GM12878 (cell line): ENCODE measurements at regions not wholly inside any gene's neighbourhood (a gene's known extent, or its start where the extent isn't known, plus 50 kb on each side); places are given as distances from the start of the nearest gene placed in this dataset.

Source experiments
- ATAC-seq: fragments of 200-7000 bp; cut with Tn5 transposase; 3 replicates; pipeline ENCODE4 v1.9.1; 2020; ENCODE audit warnings: mild to moderate bottlenecking, moderate library complexity
- BruUV-seq: library from RNA; stranded (reverse); fragments of 400-500 nt; replicated peaks from 2 replicates; lab custom pipeline; 2021; lab: Mats Ljungman, UMichigan
- CTCF ChIA-PET: fragments of 300-600 bp; sonication (Branson Sonifier 250); formaldehyde crosslinking; extraction: SDS; loops from one replicate; lab custom pipeline; 2021; ENCODE audit warnings: inconsistent platforms; lab: Yijun Ruan, JAX
- POLR2A ChIA-PET: fragments of 350-600 bp; formaldehyde crosslinking; extraction: SDS; loops from one replicate; lab custom pipeline; 2021; ENCODE audit warnings: inconsistent platforms; lab: Charles Lee
- RAD21 ChIA-PET: fragments of 300-600 bp; sonication (Branson Sonifier 250); formaldehyde crosslinking; loops from one replicate; lab custom pipeline; 2023; ENCODE audit warnings: antibody characterized with exemption; ENCODE audit not compliant: unreplicated experiment; lab: Charles Lee
- SMC1A ChIA-PET: fragments of 300-600 bp; sonication (Branson Sonifier 250); formaldehyde crosslinking; loops from one replicate; lab custom pipeline; 2023; ENCODE audit not compliant: unreplicated experiment, uncharacterized antibody; lab: Charles Lee
- DNase-seq: peaks from one replicate; pipeline ENCODE4 v3.0.0-alpha.2; 2011; ENCODE audit warnings: low read depth, low spot score
- FAIRE-seq: peaks from 3 replicates; lab custom pipeline; 2011; peaks lifted over from hg19 to GRCh38; lab: Jason Lieb, UNC
- H2AFZ ChIP-seq: 2 replicates; pipeline ENCODE4 v1.6.0; 2011; ENCODE audit warnings: low read depth, low read length, control low read depth; ENCODE audit not compliant: control insufficient read depth
- H3K27ac ChIP-seq: 2 replicates; pipeline ENCODE4 v1.5.1; 2011; ENCODE audit warnings: control low read depth; ENCODE audit not compliant: control insufficient read depth, insufficient read depth
- H3K27me3 ChIP-seq, 2 experiments: replicated peaks in 1 of 2; 2 replicates each; pipeline versions ENCODE4 v1.6.0 to v1.6.1; 2011; ENCODE audit warnings: low read length in 1 of 2; ENCODE audit not compliant: control insufficient read depth in 2 of 2, insufficient read depth in 2 of 2
- H3K36me3 ChIP-seq, 2 experiments: 2 replicates each; pipeline ENCODE4 v1.5.1; 2011; ENCODE audit warnings: low read length in 1 of 2; ENCODE audit not compliant: control insufficient read depth in 2 of 2, insufficient read depth in 2 of 2
- H3K4me1 ChIP-seq: 2 replicates; pipeline ENCODE4 v1.6.1; 2011; ENCODE audit warnings: mild to moderate bottlenecking, low read length, moderate library complexity, mixed read lengths; ENCODE audit not compliant: control insufficient read depth, insufficient read depth
- H3K4me2 ChIP-seq: 2 replicates; pipeline ENCODE4 v1.6.0; 2011; ENCODE audit warnings: control low read depth; ENCODE audit not compliant: control insufficient read depth, insufficient read depth
- H3K4me3 ChIP-seq: fragments of 200-600 bp; sonication (generic); 2 replicates; pipeline ENCODE4 v1.5.1; 2016
- H3K79me2 ChIP-seq: 2 replicates; pipeline ENCODE4 v1.6.0; 2011; ENCODE audit warnings: low read length; ENCODE audit not compliant: control insufficient read depth, insufficient read depth
- H3K9ac ChIP-seq: 2 replicates; pipeline ENCODE4 v1.8.0; 2011; ENCODE audit warnings: low read length, control low read depth, mixed read lengths; ENCODE audit not compliant: control insufficient read depth, insufficient read depth
- H3K9me3 ChIP-seq: replicated peaks from 3 replicates; pipeline ENCODE4 v1.5.1; 2011; ENCODE audit warnings: mild to moderate bottlenecking, low read length; ENCODE audit not compliant: control insufficient read depth, insufficient read depth
- H4K20me1 ChIP-seq: 2 replicates; pipeline ENCODE4 v1.6.0; 2011; ENCODE audit not compliant: control insufficient read depth, insufficient read depth
- CBX3 ChIP-seq: fragments of 200-600 bp; sonication (generic); IDR thresholded peaks from 2 replicates; pipeline ENCODE4 v1.6.1; 2016; ENCODE audit warnings: low read depth, borderline replicate concordance
- CHD2 ChIP-seq: IDR thresholded peaks from 2 replicates; pipeline ENCODE4 v1.6.1; 2011; ENCODE audit warnings: low read depth, low read length, improper control_type of control experiment, borderline replicate concordance
- CTCF ChIP-seq, 3 experiments: IDR thresholded peaks in 2 of 3; conservative IDR thresholded peaks in 1 of 3; 2 replicates each; pipeline ENCODE4 v1.5.1; 2011; ENCODE audit warnings: low read depth in 3 of 3, low read length in 3 of 3, mild to moderate bottlenecking in 3 of 3, control low read depth in 2 of 3, moderate library complexity in 2 of 3, inconsistent platforms in 1 of 3, mixed read lengths in 1 of 3; ENCODE audit not compliant: control insufficient read depth in 2 of 3, insufficient read depth in 1 of 3; ENCODE audit errors: extremely low read depth in 1 of 3
- GATAD2B ChIP-seq: fragments of 450-650 bp; conservative IDR thresholded peaks from 2 replicates; pipeline ENCODE4 v1.6.1; 2017; ENCODE audit warnings: low read depth, mild to moderate bottlenecking, moderate library complexity
- HCFC1 ChIP-seq: fragments of 150-350 bp; IDR thresholded peaks from 2 replicates; pipeline ENCODE4 v1.6.1; 2014; ENCODE audit warnings: low read length
- KAT2A ChIP-seq: conservative IDR thresholded peaks from 2 replicates; pipeline ENCODE4 v1.6.1; 2011; ENCODE audit warnings: low read depth, low read length; ENCODE audit not compliant: control insufficient read depth
- MYC ChIP-seq: IDR thresholded peaks from 2 replicates; pipeline ENCODE4 v1.6.1; 2011; ENCODE audit warnings: mild to moderate bottlenecking, low read length, moderate library complexity, inconsistent platforms; ENCODE audit not compliant: insufficient read depth, insufficient replicate concordance, insufficient read length, severe bottlenecking
- NFIC ChIP-seq: IDR thresholded peaks from 2 replicates; pipeline ENCODE4 v1.6.1; 2012; ENCODE audit warnings: low read depth, mild to moderate bottlenecking, inconsistent platforms, low read length, moderate library complexity
- USF1 ChIP-seq: IDR thresholded peaks from 2 replicates; pipeline ENCODE4 v1.6.1; 2011; ENCODE audit warnings: borderline replicate concordance, low read depth, mild to moderate bottlenecking, moderate library complexity, mixed read lengths, low read length; ENCODE audit not compliant: insufficient read depth; ENCODE audit errors: extremely low read length
- WGBS: methylation state at CpG from one replicate; pipeline ENCODE4 v1.1.6; 2016; ENCODE audit warnings: low lambda C conversion rate; ENCODE audit not compliant: insufficient replicate concordance, insufficient coverage; ENCODE audit errors: missing lambda C conversion rate; 5-methylcytosine and 5-hydroxymethylcytosine counted together
- in situ Hi-C: fragments of 300-500 bp; cut with MboI; formaldehyde crosslinking; loops from 9 replicates; pipeline ENCODE4 v1.14.3; 2018; ENCODE audit warnings: mixed read lengths
- intact Hi-C: fragments of 100-400 bp; cut with micrococcal nuclease; formaldehyde crosslinking; loops from one replicate; pipeline ENCODE4 v1.14.2; 2022; ENCODE audit not compliant: unreplicated experiment
- TF ChIP-seq, protein P1 (sequence below): IDR thresholded peaks from 2 replicates; pipeline ENCODE4 v1.6.1; 2011; ENCODE audit warnings: low read depth, low read length, improper control_type of control experiment, borderline replicate concordance
- TF ChIP-seq, protein P2 (sequence below): fragments of 450-650 bp; IDR thresholded peaks from 2 replicates; pipeline ENCODE4 v1.6.1; 2017; ENCODE audit warnings: mild to moderate bottlenecking, moderate library complexity
- TF ChIP-seq, protein P3 (sequence below): fragments of 450-650 bp; conservative IDR thresholded peaks from 2 replicates; pipeline ENCODE4 v1.6.1; 2017; ENCODE audit warnings: mild to moderate bottlenecking, moderate library complexity

- TF ChIP-seq, protein P1, sequence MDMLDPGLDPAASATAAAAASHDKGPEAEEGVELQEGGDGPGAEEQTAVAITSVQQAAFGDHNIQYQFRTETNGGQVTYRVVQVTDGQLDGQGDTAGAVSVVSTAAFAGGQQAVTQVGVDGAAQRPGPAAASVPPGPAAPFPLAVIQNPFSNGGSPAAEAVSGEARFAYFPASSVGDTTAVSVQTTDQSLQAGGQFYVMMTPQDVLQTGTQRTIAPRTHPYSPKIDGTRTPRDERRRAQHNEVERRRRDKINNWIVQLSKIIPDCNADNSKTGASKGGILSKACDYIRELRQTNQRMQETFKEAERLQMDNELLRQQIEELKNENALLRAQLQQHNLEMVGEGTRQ, result no peak
- TF ChIP-seq GATAD2B (no peak), USF1 (no peak), NFIC (no peak)
- TF ChIP-seq, protein P2, sequence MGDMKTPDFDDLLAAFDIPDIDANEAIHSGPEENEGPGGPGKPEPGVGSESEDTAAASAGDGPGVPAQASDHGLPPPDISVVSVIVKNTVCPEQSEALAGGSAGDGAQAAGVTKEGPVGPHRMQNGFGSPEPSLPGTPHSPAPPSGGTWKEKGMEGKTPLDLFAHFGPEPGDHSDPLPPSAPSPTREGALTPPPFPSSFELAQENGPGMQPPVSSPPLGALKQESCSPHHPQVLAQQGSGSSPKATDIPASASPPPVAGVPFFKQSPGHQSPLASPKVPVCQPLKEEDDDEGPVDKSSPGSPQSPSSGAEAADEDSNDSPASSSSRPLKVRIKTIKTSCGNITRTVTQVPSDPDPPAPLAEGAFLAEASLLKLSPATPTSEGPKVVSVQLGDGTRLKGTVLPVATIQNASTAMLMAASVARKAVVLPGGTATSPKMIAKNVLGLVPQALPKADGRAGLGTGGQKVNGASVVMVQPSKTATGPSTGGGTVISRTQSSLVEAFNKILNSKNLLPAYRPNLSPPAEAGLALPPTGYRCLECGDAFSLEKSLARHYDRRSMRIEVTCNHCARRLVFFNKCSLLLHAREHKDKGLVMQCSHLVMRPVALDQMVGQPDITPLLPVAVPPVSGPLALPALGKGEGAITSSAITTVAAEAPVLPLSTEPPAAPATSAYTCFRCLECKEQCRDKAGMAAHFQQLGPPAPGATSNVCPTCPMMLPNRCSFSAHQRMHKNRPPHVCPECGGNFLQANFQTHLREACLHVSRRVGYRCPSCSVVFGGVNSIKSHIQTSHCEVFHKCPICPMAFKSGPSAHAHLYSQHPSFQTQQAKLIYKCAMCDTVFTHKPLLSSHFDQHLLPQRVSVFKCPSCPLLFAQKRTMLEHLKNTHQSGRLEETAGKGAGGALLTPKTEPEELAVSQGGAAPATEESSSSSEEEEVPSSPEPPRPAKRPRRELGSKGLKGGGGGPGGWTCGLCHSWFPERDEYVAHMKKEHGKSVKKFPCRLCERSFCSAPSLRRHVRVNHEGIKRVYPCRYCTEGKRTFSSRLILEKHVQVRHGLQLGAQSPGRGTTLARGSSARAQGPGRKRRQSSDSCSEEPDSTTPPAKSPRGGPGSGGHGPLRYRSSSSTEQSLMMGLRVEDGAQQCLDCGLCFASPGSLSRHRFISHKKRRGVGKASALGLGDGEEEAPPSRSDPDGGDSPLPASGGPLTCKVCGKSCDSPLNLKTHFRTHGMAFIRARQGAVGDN, result no peak
Observed at GRCh38 chr1:234901491-234902049, 227.1 kb downstream of the TOMM20 start (continued).

GRCh38 chr1:234900595-234900994 is 228.0 kb downstream of the TOMM20 start:
- WGBS, result 64% methylated on average over 3 of the region's 3 CpGs
- Histone ChIP-seq H4K20me1 (no peaks in the 10 kb centered on the region), H3K27me3 (no peaks in the 10 kb centered on the region), H3K4me2 (no peak overlapping the region), H3K9ac (no peak overlapping the region), H3K9me3 (no peaks in the 10 kb centered on the region), H3K79me2 (no peaks in the 10 kb centered on the region), H3K4me1 (peaks cover 6% of the 10 kb centered on the region), H3K36me3 (no peaks in the 10 kb centered on the region), H3K4me3 (no peak overlapping the region)
- ATAC-seq (no peak), DNase-seq (no peak), FAIRE-seq (no peak)
- RAD21 ChIA-PET, result no interaction called here
- BruUV-seq, result no TSS peak
- SMC1A ChIA-PET, result no interaction called here
- intact Hi-C loops, result no loop called here
- CTCF ChIA-PET, result no interaction called here
- in situ Hi-C loops, result no loop called here
- TF ChIP-seq, protein P3, sequence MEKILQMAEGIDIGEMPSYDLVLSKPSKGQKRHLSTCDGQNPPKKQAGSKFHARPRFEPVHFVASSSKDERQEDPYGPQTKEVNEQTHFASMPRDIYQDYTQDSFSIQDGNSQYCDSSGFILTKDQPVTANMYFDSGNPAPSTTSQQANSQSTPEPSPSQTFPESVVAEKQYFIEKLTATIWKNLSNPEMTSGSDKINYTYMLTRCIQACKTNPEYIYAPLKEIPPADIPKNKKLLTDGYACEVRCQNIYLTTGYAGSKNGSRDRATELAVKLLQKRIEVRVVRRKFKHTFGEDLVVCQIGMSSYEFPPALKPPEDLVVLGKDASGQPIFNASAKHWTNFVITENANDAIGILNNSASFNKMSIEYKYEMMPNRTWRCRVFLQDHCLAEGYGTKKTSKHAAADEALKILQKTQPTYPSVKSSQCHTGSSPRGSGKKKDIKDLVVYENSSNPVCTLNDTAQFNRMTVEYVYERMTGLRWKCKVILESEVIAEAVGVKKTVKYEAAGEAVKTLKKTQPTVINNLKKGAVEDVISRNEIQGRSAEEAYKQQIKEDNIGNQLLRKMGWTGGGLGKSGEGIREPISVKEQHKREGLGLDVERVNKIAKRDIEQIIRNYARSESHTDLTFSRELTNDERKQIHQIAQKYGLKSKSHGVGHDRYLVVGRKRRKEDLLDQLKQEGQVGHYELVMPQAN, result no peak
- TF ChIP-seq CTCF (IDR thresholded peaks at IDR 0.05 in 2 of 3, conservative IDR thresholded peaks at IDR 0.05 in 1 of 3; ENCODE audit: control insufficient read depth in 2 of 3, extremely low read depth in 1 of 3, insufficient read depth in 1 of 3, low read depth in 3 of 3, low read length in 3 of 3), result no peak
- TF ChIP-seq CBX3, result no peak
- no peak for TF ChIP-seq HCFC1
- no peak for TF ChIP-seq MYC
- TF ChIP-seq CHD2, result no peak
- TF ChIP-seq KAT2A, result no peak
- TF ChIP-seq, all 136 proteins: peak for 0
- H2AFZ ChIP-seq, result no peak overlapping the region
- POLR2A ChIA-PET, result no interaction called here
- no peak overlapping the region for H3K27ac ChIP-seq
